Neuronal stem cell (in vitro differentiated cells): ENCODE measurements at regions not wholly inside any gene's neighbourhood (a gene's known extent, or its start where the extent isn't known, plus 50 kb on each side); places are given as distances from the start of the nearest gene placed in this dataset.

Experiments
- DNase-seq: peaks from one replicate; pipeline ENCODE4 v3.0.0-alpha.2; 2013; ENCODE audit warnings: low spot score
- H2AFZ ChIP-seq: one replicate; pipeline ENCODE4 v1.6.1; 2013; ENCODE audit warnings: mild to moderate bottlenecking, low read length, inconsistent platforms
- H2AK5ac ChIP-seq: 2 replicates; pipeline ENCODE4 v1.6.1; 2013; ENCODE audit warnings: low read depth, mild to moderate bottlenecking, inconsistent platforms, low read length, moderate library complexity, mixed read lengths
- H2BK120ac ChIP-seq: 2 replicates; pipeline ENCODE4 v1.6.1; 2013; ENCODE audit warnings: low read depth, mild to moderate bottlenecking, inconsistent platforms, low read length, moderate library complexity, mixed read lengths
- H2BK12ac ChIP-seq: one replicate; pipeline ENCODE4 v1.6.1; 2013; ENCODE audit warnings: low read length, inconsistent platforms
- H2BK15ac ChIP-seq: 2 replicates; pipeline ENCODE4 v1.6.1; 2013; ENCODE audit warnings: mild to moderate bottlenecking, low read length, inconsistent platforms, mixed read lengths
- H2BK5ac ChIP-seq: one replicate; pipeline ENCODE4 v1.6.1; 2013; ENCODE audit warnings: inconsistent platforms, mild to moderate bottlenecking, low read length, moderate library complexity
- H3K14ac ChIP-seq: one replicate; pipeline ENCODE4 v1.6.1; 2013; ENCODE audit warnings: low read length, inconsistent platforms
- H3K18ac ChIP-seq: 2 replicates; pipeline ENCODE4 v1.6.1; 2013; ENCODE audit warnings: low read length, inconsistent platforms
- H3K23ac ChIP-seq: 2 replicates; pipeline ENCODE4 v1.6.1; 2013; ENCODE audit warnings: low read depth, mild to moderate bottlenecking, mixed read lengths, low read length, inconsistent platforms; ENCODE audit not compliant: poor library complexity
- H3K27ac ChIP-seq: replicated peaks from 3 replicates; pipeline ENCODE4 v1.5.1; 2013; ENCODE audit warnings: low read length, inconsistent platforms
- H3K27me3 ChIP-seq, 3 experiments: 2 replicates each; pipeline ENCODE4 v1.6.1; 2013; ENCODE audit warnings: low read length in 3 of 3, mild to moderate bottlenecking in 2 of 3, inconsistent platforms in 1 of 3, low read depth in 1 of 3, mixed read lengths in 1 of 3, moderate library complexity in 1 of 3; ENCODE audit not compliant: control insufficient read depth in 3 of 3, insufficient read depth in 3 of 3
- H3K36me3 ChIP-seq, 2 donors: replicated peaks in 1 of 2; 2 replicates each; pipeline ENCODE4 v1.6.1; 2013; ENCODE audit warnings: low read length in 2 of 2; ENCODE audit not compliant: control insufficient read depth in 2 of 2, insufficient read depth in 2 of 2
- H3K4ac ChIP-seq: 2 replicates; pipeline ENCODE4 v1.6.1; 2013; ENCODE audit warnings: inconsistent platforms, mild to moderate bottlenecking, low read length, moderate library complexity
- H3K4me1 ChIP-seq, 2 donors: 1 replicate in 1 of 2; 2 replicates in 1 of 2; pipeline ENCODE4 v1.6.1; 2013; ENCODE audit warnings: low read length in 2 of 2, low read depth in 1 of 2; ENCODE audit not compliant: control insufficient read depth in 2 of 2, insufficient read depth in 1 of 2
- H3K4me2 ChIP-seq: one replicate; pipeline ENCODE4 v1.6.1; 2013; ENCODE audit warnings: mild to moderate bottlenecking, low read length, inconsistent platforms; ENCODE audit not compliant: insufficient read depth, poor library complexity, severe bottlenecking
- H3K4me3 ChIP-seq, 2 donors: 2 replicates each; pipeline ENCODE4 v1.5.1; 2013; ENCODE audit warnings: low read length in 2 of 2, mild to moderate bottlenecking in 2 of 2, inconsistent platforms in 1 of 2, moderate library complexity in 1 of 2
- H3K79me1 ChIP-seq: one replicate; pipeline ENCODE4 v1.6.1; 2013; ENCODE audit warnings: low read depth, mild to moderate bottlenecking, inconsistent platforms, low read length, moderate library complexity
- H3K9ac ChIP-seq: one replicate; pipeline ENCODE4 v1.6.1; 2013; ENCODE audit warnings: mild to moderate bottlenecking, low read depth, low read length, inconsistent platforms; ENCODE audit not compliant: poor library complexity
- H3K9me3 ChIP-seq, 2 donors: replicated peaks in 1 of 2; 2 replicates each; pipeline versions ENCODE3 to v1.6.1; 2013; ENCODE audit warnings: low read length in 2 of 2, mild to moderate bottlenecking in 2 of 2, inconsistent platforms in 1 of 2, low read depth in 1 of 2, mixed read lengths in 1 of 2, moderate library complexity in 1 of 2; ENCODE audit not compliant: control insufficient read depth in 2 of 2, insufficient read depth in 1 of 2
- H4K8ac ChIP-seq: one replicate; pipeline ENCODE4 v1.6.1; 2013; ENCODE audit warnings: low read depth, mild to moderate bottlenecking, inconsistent platforms, low read length, moderate library complexity
- H4K91ac ChIP-seq: one replicate; pipeline ENCODE4 v1.6.1; 2013; ENCODE audit warnings: low read length, low read depth, mild to moderate bottlenecking, inconsistent platforms; ENCODE audit not compliant: poor library complexity
- WGBS, 2 donors: extraction: QIAGEN DNeasy Blood & Tissue Kit; methylation state at CpG; one replicate each; pipeline ENCODE4 v1.1.7; 2013; ENCODE audit warnings: missing lambda C conversion rate in 2 of 2, mixed read lengths in 1 of 2; ENCODE audit not compliant: insufficient read length in 2 of 2, insufficient replicate concordance in 1 of 2; ENCODE audit errors: extremely low coverage in 2 of 2; 5-methylcytosine and 5-hydroxymethylcytosine counted together

DNA sequence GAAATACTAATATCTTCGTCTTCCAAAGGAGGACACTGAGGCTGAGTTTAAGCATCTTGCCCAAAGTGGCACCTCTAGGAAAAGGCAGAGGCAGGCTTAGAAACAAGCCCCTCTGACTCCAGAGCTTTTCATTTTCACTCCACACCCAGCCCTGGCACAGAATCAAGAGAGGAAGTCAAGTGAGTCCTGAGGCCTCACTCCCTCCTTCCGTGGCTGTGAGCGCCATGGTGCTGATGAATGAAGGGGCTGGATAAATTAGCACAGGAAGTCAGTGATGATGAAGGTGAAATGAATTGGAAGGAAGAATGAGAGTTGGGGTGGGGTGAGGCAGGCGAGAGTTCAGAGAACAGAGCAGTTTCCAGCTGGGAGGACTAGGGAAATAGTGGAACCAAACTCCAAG is 179.3 kb downstream of the TMEM132E start:
- no peak overlapping the region for H3K9ac ChIP-seq
- H3K14ac ChIP-seq: no peak overlapping the region
- no peak overlapping the region for H3K23ac ChIP-seq
- H3K4me2 ChIP-seq: no peak overlapping the region
- peaks cover 10 to 17% of the 10 kb centered on the region in 2 donors for H3K4me1 ChIP-seq
- H3K79me1 ChIP-seq: no peaks in the 10 kb centered on the region
- no peak overlapping the region for H3K4me3 ChIP-seq
- H4K91ac ChIP-seq: no peak overlapping the region
- WGBS, 2 donors: no CpG with 5 or more reads among the region's 4 CpGs
- no peak overlapping the region for H2BK120ac ChIP-seq
- no peak overlapping the region for H2BK5ac ChIP-seq
- H2BK12ac ChIP-seq: no peak overlapping the region
- no peaks in the 10 kb centered on the region for H3K27me3 ChIP-seq
- no peak overlapping the region for H4K8ac ChIP-seq
- no peak for DNase-seq
- no peak overlapping the region for H3K18ac ChIP-seq
- no peak overlapping the region for H3K27ac ChIP-seq
- H2AK5ac ChIP-seq: no peak overlapping the region
- peaks cover 0 to 1% of the 10 kb centered on the region in 2 donors for H3K9me3 ChIP-seq
- H3K36me3 ChIP-seq: no peaks in the 10 kb centered on the region
- no peak overlapping the region for H2BK15ac ChIP-seq
- H2AFZ ChIP-seq: no peak overlapping the region
- no peak overlapping the region for H3K4ac ChIP-seq

DNA sequence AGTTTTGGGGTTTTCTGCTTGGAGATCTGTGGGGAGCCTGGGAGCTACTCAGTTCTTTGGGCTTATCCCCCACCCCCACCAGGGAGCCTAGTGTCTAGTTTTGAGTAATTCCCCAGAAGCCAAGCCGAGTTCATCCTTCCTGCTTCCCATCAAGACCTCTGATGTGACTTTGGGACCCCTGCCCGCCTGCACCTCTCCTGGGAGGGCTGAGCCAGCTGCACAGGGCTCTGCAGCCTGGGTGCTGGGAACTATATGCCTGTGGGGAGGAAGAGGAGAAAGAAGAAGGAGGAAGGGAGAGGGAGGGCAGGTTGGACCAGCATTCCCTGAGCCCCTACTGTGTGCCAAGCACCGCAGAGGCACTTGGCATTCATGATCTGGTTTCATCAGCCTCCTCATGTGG is 178.9 kb downstream of the TMEM132E start:
- no peaks in the 10 kb centered on the region for H3K27me3 ChIP-seq
- no peak overlapping the region for H2BK120ac ChIP-seq
- no peaks in the 10 kb centered on the region for H3K36me3 ChIP-seq
- H4K91ac ChIP-seq: no peak overlapping the region
- no peak for DNase-seq
- no CpG with 5 or more reads among the region's 3 CpGs for WGBS, 2 donors
- H3K4ac ChIP-seq: no peak overlapping the region
- H4K8ac ChIP-seq: no peak overlapping the region
- peaks cover 7 to 17% of the 10 kb centered on the region in 2 donors for H3K4me1 ChIP-seq
- H3K9me3 ChIP-seq: peaks cover 0 to 1% of the 10 kb centered on the region in 2 donors
- H3K9ac ChIP-seq: no peak overlapping the region
- no peaks in the 10 kb centered on the region for H3K79me1 ChIP-seq
- no peak overlapping the region for H3K18ac ChIP-seq
- no peak overlapping the region for H3K14ac ChIP-seq
- no peak overlapping the region for H3K23ac ChIP-seq
- H2AK5ac ChIP-seq: no peak overlapping the region
- H3K4me3 ChIP-seq: no peak overlapping the region
- no peak overlapping the region for H2BK15ac ChIP-seq
- no peak overlapping the region for H2AFZ ChIP-seq
- H2BK5ac ChIP-seq: no peak overlapping the region
- H3K27ac ChIP-seq: no peak overlapping the region
- H3K4me2 ChIP-seq: no peak overlapping the region
- no peak overlapping the region for H2BK12ac ChIP-seq

GRCh38 chr17:34757611-34758010 is 178.2 kb downstream of the TMEM132E start:
- WGBS, 2 donors: no CpG with 5 or more reads among the region's 5 CpGs
- no peak overlapping the region for H4K8ac ChIP-seq
- no peak overlapping the region for H3K27ac ChIP-seq
- no peak overlapping the region for H2BK5ac ChIP-seq
- no peak overlapping the region for H3K9ac ChIP-seq
- H3K36me3 ChIP-seq: no peaks in the 10 kb centered on the region
- H3K4me2 ChIP-seq: no peak overlapping the region
- H2BK12ac ChIP-seq: no peak overlapping the region
- no peak overlapping the region for H4K91ac ChIP-seq
- no peak overlapping the region for H3K18ac ChIP-seq
- no peak for DNase-seq
- H3K27me3 ChIP-seq: no peaks in the 10 kb centered on the region
- peaks cover 7 to 17% of the 10 kb centered on the region in 2 donors for H3K4me1 ChIP-seq
- H2BK120ac ChIP-seq: no peak overlapping the region
- H2AFZ ChIP-seq: no peak overlapping the region
- H3K79me1 ChIP-seq: no peaks in the 10 kb centered on the region
- no peak overlapping the region for H3K4ac ChIP-seq
- H3K23ac ChIP-seq: no peak overlapping the region
- H2AK5ac ChIP-seq: no peak overlapping the region
- peaks cover 0 to 1% of the 10 kb centered on the region in 2 donors for H3K9me3 ChIP-seq
- H2BK15ac ChIP-seq: no peak overlapping the region
- no peak overlapping the region for H3K4me3 ChIP-seq
- H3K14ac ChIP-seq: no peak overlapping the region

GRCh38 chr17:34757106-34757505 is 177.7 kb downstream of the TMEM132E start:
- H3K9me3 ChIP-seq: peaks cover 0 to 1% of the 10 kb centered on the region in 2 donors
- no peak overlapping the region for H2BK120ac ChIP-seq
- no peaks in the 10 kb centered on the region for H3K79me1 ChIP-seq
- no peak overlapping the region for H3K14ac ChIP-seq
- no peak overlapping the region for H4K8ac ChIP-seq
- H3K4me1 ChIP-seq: peaks cover 7 to 17% of the 10 kb centered on the region in 2 donors
- no peak overlapping the region for H3K27ac ChIP-seq
- no peak overlapping the region for H2BK15ac ChIP-seq
- no peak overlapping the region for H3K4me2 ChIP-seq
- H3K4ac ChIP-seq: no peak overlapping the region
- no peak overlapping the region for H3K9ac ChIP-seq
- no peak overlapping the region for H3K23ac ChIP-seq
- H3K18ac ChIP-seq: no peak overlapping the region
- H2BK5ac ChIP-seq: no peak overlapping the region
- whole genome bisulfite sequencing, 2 donors: no CpG with 5 or more reads among the region's 4 CpGs
- no peak overlapping the region for H2AK5ac ChIP-seq
- H2BK12ac ChIP-seq: no peak overlapping the region
- DNase-seq: no peak
- no peaks in the 10 kb centered on the region for H3K36me3 ChIP-seq
- H3K27me3 ChIP-seq: peaks cover 0 to 3% (median 0%) of the 10 kb centered on the region in 3 experiments
- no peak overlapping the region for H3K4me3 ChIP-seq
- no peak overlapping the region for H2AFZ ChIP-seq
- H4K91ac ChIP-seq: no peak overlapping the region
